Liver (tissue), 8 donors: ENCODE measurements at regions not wholly inside any gene's neighbourhood (a gene's known extent, or its start where the extent isn't known, plus 50 kb on each side); places are given as distances from the start of the nearest gene placed in this dataset.

ENCODE experiments used
- DNase-seq: peaks from one replicate; pipeline ENCODE4 v3.0.0-alpha.2; 2017; ENCODE audit warnings: low spot score
- H3K27ac ChIP-seq, 2 donors: one replicate each; pipeline ENCODE4 v1.7.0; 2013; ENCODE audit warnings: inconsistent platforms in 2 of 2, low read length in 2 of 2, control low read depth in 1 of 2, low read depth in 1 of 2, mild to moderate bottlenecking in 1 of 2
- H3K27me3 ChIP-seq, 4 donors: one replicate each; pipeline versions ENCODE4 v1.6.1 to v1.7.0; 2013; ENCODE audit warnings: low read length in 3 of 4, inconsistent platforms in 1 of 4, mild to moderate bottlenecking in 1 of 4, moderate library complexity in 1 of 4; ENCODE audit not compliant: control insufficient read depth in 4 of 4, insufficient read depth in 4 of 4
- H3K36me3 ChIP-seq, 4 donors: one replicate each; pipeline versions ENCODE4 v1.6.1 to v1.7.0; 2013; ENCODE audit warnings: low read length in 3 of 4, mild to moderate bottlenecking in 3 of 4, low read depth in 1 of 4, moderate library complexity in 1 of 4; ENCODE audit not compliant: control insufficient read depth in 4 of 4, insufficient read depth in 3 of 4
- H3K4me1 ChIP-seq, 4 donors: one replicate each; pipeline versions ENCODE4 v1.6.1 to v1.7.0; 2013; ENCODE audit warnings: low read length in 3 of 4, mild to moderate bottlenecking in 3 of 4, moderate library complexity in 1 of 4; ENCODE audit not compliant: control insufficient read depth in 4 of 4, insufficient read depth in 4 of 4
- H3K4me3 ChIP-seq, 3 donors: one replicate each; pipeline versions ENCODE4 v1.6.1 to v1.7.0; 2013; ENCODE audit warnings: low read length in 3 of 3, control low read depth in 1 of 3, low read depth in 1 of 3, mild to moderate bottlenecking in 1 of 3
- H3K9ac ChIP-seq, 2 donors: one replicate each; pipeline ENCODE4 v1.7.0; 2013; ENCODE audit warnings: low read length in 2 of 2, mild to moderate bottlenecking in 2 of 2, moderate library complexity in 2 of 2, control low read depth in 1 of 2, low read depth in 1 of 2
- H3K9me3 ChIP-seq, 4 donors: one replicate each; pipeline versions ENCODE4 v1.6.1 to v1.7.0; 2013; ENCODE audit warnings: low read length in 3 of 4; ENCODE audit not compliant: control insufficient read depth in 4 of 4
- ATF3 ChIP-seq: IDR thresholded peaks from 2 replicates; pipeline ENCODE4 v1.6.1; 2016; ENCODE audit warnings: antibody characterized with exemption
- CTCF ChIP-seq: fragments of 150-350 bp; IDR thresholded peaks from 2 replicates; pipeline ENCODE4 v1.5.1; 2017; ENCODE audit warnings: improper control_type of control experiment, low read depth, low read length; ENCODE audit not compliant: missing input control
- EGR1 ChIP-seq, 2 donors: IDR thresholded peaks; 2 replicates each; pipeline ENCODE4 v1.6.1; 2016 to 2018; ENCODE audit warnings: antibody characterized with exemption in 2 of 2, low read depth in 2 of 2
- FOXA1 ChIP-seq: IDR thresholded peaks from 2 replicates; pipeline ENCODE4 v1.6.1; 2016; ENCODE audit warnings: antibody characterized with exemption
- FOXA2 ChIP-seq: IDR thresholded peaks from 2 replicates; pipeline ENCODE4 v1.6.1; 2016; ENCODE audit warnings: antibody characterized with exemption
- GABPA ChIP-seq, 2 donors: IDR thresholded peaks in 1 of 2; conservative IDR thresholded peaks in 1 of 2; 2 replicates each; pipeline ENCODE4 v1.6.1; 2016; ENCODE audit warnings: antibody characterized with exemption in 2 of 2, mild to moderate bottlenecking in 1 of 2, moderate library complexity in 1 of 2
- HNF4A ChIP-seq, 2 donors: conservative IDR thresholded peaks; 2 replicates each; pipeline ENCODE4 v1.6.1; 2016; ENCODE audit warnings: antibody characterized with exemption in 2 of 2, mild to moderate bottlenecking in 2 of 2
- HNF4G ChIP-seq: IDR thresholded peaks from 2 replicates; pipeline ENCODE4 v1.6.1; 2016; ENCODE audit warnings: antibody characterized with exemption
- JUND ChIP-seq, 2 donors: IDR thresholded peaks; 2 replicates each; pipeline ENCODE4 v1.6.1; 2016; ENCODE audit warnings: antibody characterized with exemption in 2 of 2
- NR2F2 ChIP-seq: IDR thresholded peaks from 2 replicates; pipeline ENCODE4 v1.6.1; 2016; ENCODE audit warnings: antibody characterized with exemption
- RAD21 ChIP-seq, 2 donors: IDR thresholded peaks; 2 replicates each; pipeline ENCODE4 v1.6.1; 2016; ENCODE audit warnings: antibody characterized with exemption in 2 of 2, mild to moderate bottlenecking in 2 of 2
- REST ChIP-seq: IDR thresholded peaks from 2 replicates; pipeline ENCODE4 v1.6.1; 2016; ENCODE audit warnings: antibody characterized with exemption, mild to moderate bottlenecking
- RXRA ChIP-seq, 2 donors: IDR thresholded peaks; 2 replicates each; pipeline ENCODE4 v1.6.1; 2017 to 2018; ENCODE audit warnings: antibody characterized with exemption in 2 of 2, mild to moderate bottlenecking in 1 of 2
- SP1 ChIP-seq: IDR thresholded peaks from 2 replicates; pipeline ENCODE4 v1.6.1; 2018; ENCODE audit warnings: antibody characterized with exemption, mild to moderate bottlenecking
- TAF1 ChIP-seq: conservative IDR thresholded peaks from 2 replicates; pipeline ENCODE4 v1.6.1; 2016; ENCODE audit warnings: antibody characterized with exemption, mild to moderate bottlenecking
- YY1 ChIP-seq: IDR thresholded peaks from 2 replicates; pipeline ENCODE4 v1.6.1; 2016; ENCODE audit warnings: antibody characterized with exemption, mild to moderate bottlenecking
- WGBS: extraction: QIAGEN DNeasy Blood & Tissue Kit; methylation state at CpG from one replicate; pipeline ENCODE4 v1.1.7; 2013; 5-methylcytosine and 5-hydroxymethylcytosine counted together
- TF ChIP-seq, protein P1 (sequence below): IDR thresholded peaks from 2 replicates; pipeline ENCODE4 v1.6.1; 2016; ENCODE audit warnings: antibody characterized with exemption
- TF ChIP-seq, protein P2 (sequence below): IDR thresholded peaks from 2 replicates; pipeline ENCODE4 v1.6.1; 2016; ENCODE audit warnings: antibody characterized with exemption
- donor health status: healthy.
- donor health status: healthy.
- donor health status: healthy.
- donor health status: healthy.
- donor health status: healthy.

DNA sequence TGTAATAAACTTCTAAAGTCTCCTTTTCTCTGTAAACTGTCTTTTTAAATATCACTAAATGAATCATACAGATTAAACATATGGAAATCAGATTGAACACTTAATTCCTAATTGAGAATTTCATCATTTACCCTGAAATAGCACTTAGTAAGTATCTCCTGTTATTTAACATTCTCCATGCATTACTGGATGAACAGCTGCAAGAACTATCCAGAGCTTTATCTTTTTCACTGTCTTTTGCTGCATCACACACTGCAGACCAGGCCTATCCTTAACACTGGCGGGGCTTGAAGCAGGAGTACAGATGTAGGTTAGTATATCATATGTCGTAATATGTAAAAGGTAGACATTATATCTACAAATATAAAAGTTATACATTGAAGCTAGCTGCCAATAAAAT lies 108.7 kb upstream of the EFNA5 start:
- Histone ChIP-seq H3K9ac (no peak overlapping the region), H3K9me3 (peaks cover 0 to 5% (median 0%) of the 10 kb centered on the region in 4 donors), H3K36me3 (no peaks in the 10 kb centered on the region), H3K27ac (no peak overlapping the region), H3K4me3 (no peak overlapping the region), H3K4me1 (no peaks in the 10 kb centered on the region), H3K27me3 (no peaks in the 10 kb centered on the region)
- no peak for DNase-seq
- WGBS, result 97% methylated on average over 2 of the region's 2 CpGs
- no peak for TF ChIP-seq REST
- no peak for TF ChIP-seq JUND (IDR thresholded peaks at IDR 0.05)
- TF ChIP-seq SP1, result no peak
- no peak for TF ChIP-seq HNF4A (conservative IDR thresholded peaks at IDR 0.05)
- no peak for TF ChIP-seq YY1
- TF ChIP-seq ATF3, result no peak
- TF ChIP-seq TAF1, result no peak
- TF ChIP-seq HNF4G, result no peak
- TF ChIP-seq RXRA (IDR thresholded peaks at IDR 0.05), result no peak
- no peak for TF ChIP-seq FOXA2
- TF ChIP-seq EGR1 (IDR thresholded peaks at IDR 0.05; ENCODE audit: low read depth in 2 of 2), result no peak
- no peak for TF ChIP-seq CTCF
- no peak for TF ChIP-seq NR2F2
- TF ChIP-seq, protein P1, sequence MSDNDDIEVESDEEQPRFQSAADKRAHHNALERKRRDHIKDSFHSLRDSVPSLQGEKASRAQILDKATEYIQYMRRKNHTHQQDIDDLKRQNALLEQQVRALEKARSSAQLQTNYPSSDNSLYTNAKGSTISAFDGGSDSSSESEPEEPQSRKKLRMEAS, result no peak
- TF ChIP-seq, protein P2, sequence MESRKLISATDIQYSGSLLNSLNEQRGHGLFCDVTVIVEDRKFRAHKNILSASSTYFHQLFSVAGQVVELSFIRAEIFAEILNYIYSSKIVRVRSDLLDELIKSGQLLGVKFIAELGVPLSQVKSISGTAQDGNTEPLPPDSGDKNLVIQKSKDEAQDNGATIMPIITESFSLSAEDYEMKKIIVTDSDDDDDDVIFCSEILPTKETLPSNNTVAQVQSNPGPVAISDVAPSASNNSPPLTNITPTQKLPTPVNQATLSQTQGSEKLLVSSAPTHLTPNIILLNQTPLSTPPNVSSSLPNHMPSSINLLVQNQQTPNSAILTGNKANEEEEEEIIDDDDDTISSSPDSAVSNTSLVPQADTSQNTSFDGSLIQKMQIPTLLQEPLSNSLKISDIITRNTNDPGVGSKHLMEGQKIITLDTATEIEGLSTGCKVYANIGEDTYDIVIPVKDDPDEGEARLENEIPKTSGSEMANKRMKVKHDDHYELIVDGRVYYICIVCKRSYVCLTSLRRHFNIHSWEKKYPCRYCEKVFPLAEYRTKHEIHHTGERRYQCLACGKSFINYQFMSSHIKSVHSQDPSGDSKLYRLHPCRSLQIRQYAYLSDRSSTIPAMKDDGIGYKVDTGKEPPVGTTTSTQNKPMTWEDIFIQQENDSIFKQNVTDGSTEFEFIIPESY, result no peak
- no peak for TF ChIP-seq RAD21 (IDR thresholded peaks at IDR 0.05)
- no peak for TF ChIP-seq FOXA1
- no peak for TF ChIP-seq GABPA (IDR thresholded peaks at IDR 0.05 in 1 of 2, conservative IDR thresholded peaks at IDR 0.05 in 1 of 2)

- no peak overlapping the region for H3K4me3 ChIP-seq
- 69% methylated on average over 3 of the region's 3 CpGs for WGBS
- no peak overlapping the region for H3K27ac ChIP-seq
- H3K36me3 ChIP-seq, result no peaks in the 10 kb centered on the region
- no peaks in the 10 kb centered on the region for H3K4me1 ChIP-seq
- TF ChIP-seq TAF1 (no peak), REST (no peak)
- H3K27me3 ChIP-seq, result no peaks in the 10 kb centered on the region
- peaks cover 0 to 5% (median 0%) of the 10 kb centered on the region in 4 donors for H3K9me3 ChIP-seq
- no peak for DNase-seq
- H3K9ac ChIP-seq, result no peak overlapping the region
Observed at GRCh38 chr5:107778647-107779046, 107.9 kb upstream of the EFNA5 start.
